ENCODE measurements at regions not wholly inside any gene's neighbourhood (a gene's known extent, or its start where the extent isn't known, plus 50 kb on each side); places are given as distances from the start of the nearest gene placed in this dataset.
"Not testable (repeated sequence)": the region's sequence is repeated elsewhere in the genome, so short reads cannot be mapped to it uniquely, and the experiment has no call there.

GRCh38 chr7:28900311-28900710, 57.8 kb downstream of the TRIL start:
- POLR2A ChIA-PET: no interaction called here
- no peak for TF ChIP-seq CTCF (IDR thresholded peaks at IDR 0.05; ENCODE audit: control extremely low read depth, extremely low read depth, low read depth, missing control alignments)
- DNase-seq (ENCODE audit: extremely low spot score): no peak
- CTCF ChIA-PET: interaction anchor here (1.0 to 1.5 kb wide), 4 partner anchors 15 to 513 kb away, joined by 3 to 6 read pairs (median 3); no protein-coding TSS in a partner anchor

GRCh38 chr7:28893888-28894287, 64.2 kb downstream of the TRIL start:
- no peak for DNase-seq (ENCODE audit: extremely low spot score)
- POLR2A ChIA-PET: no interaction called here
- no peak for TF ChIP-seq CTCF (IDR thresholded peaks at IDR 0.05; ENCODE audit: control extremely low read depth, extremely low read depth, low read depth, missing control alignments)
- CTCF ChIA-PET: no interaction called here

- CTCF ChIA-PET: interaction anchor here (3.0 kb wide), 1 partner anchor 31 kb away, joined by 10 read pairs; no protein-coding TSS in a partner anchor
- POLR2A ChIA-PET; DNase-seq (ENCODE audit: extremely low spot score): not testable (repeated sequence)
Observed at GRCh38 chr7:28891876-28892234, 66.3 kb downstream of the TRIL start.

GRCh38 chr7:28891192-28891875, 66.8 kb downstream of the TRIL start:
- POLR2A ChIA-PET: no interaction called here

GRCh38 chr7:28890137-28890536, 68.0 kb downstream of the TRIL start:
- ChIA-PET CTCF (interaction anchor here (0.7 to 3.0 kb wide), 4 partner anchors 14 to 86 kb away, joined by 3 to 10 read pairs (median 3); no protein-coding TSS in a partner anchor), POLR2A (no interaction called here)
- no peak for TF ChIP-seq CTCF (IDR thresholded peaks at IDR 0.05; ENCODE audit: control extremely low read depth, extremely low read depth, low read depth, missing control alignments)
- no peak for DNase-seq (ENCODE audit: extremely low spot score)

More at GRCh38 chr7:28891192-28891875, 66.8 kb downstream of the TRIL start:
- TF ChIP-seq CTCF (IDR thresholded peaks at IDR 0.05; ENCODE audit: control extremely low read depth, extremely low read depth, low read depth, missing control alignments): no peak
- no peak for DNase-seq (ENCODE audit: extremely low spot score)
- CTCF ChIA-PET: interaction anchor here (0.9 to 3.0 kb wide), 2 partner anchors 22 to 32 kb away, joined by 3 to 10 read pairs; no protein-coding TSS in a partner anchor

- TF ChIP-seq CTCF (IDR thresholded peaks at IDR 0.05; ENCODE audit: control extremely low read depth, extremely low read depth, low read depth, missing control alignments): no peak
- DNase-seq (ENCODE audit: extremely low spot score): no peak
- POLR2A ChIA-PET: no interaction called here
- CTCF ChIA-PET: no interaction called here
Observed at GRCh38 chr7:28889290-28889689, 68.8 kb downstream of the TRIL start.

GRCh38 chr7:28885771-28886170, 72.4 kb downstream of the TRIL start:
- TF ChIP-seq CTCF (IDR thresholded peaks at IDR 0.05; ENCODE audit: control extremely low read depth, extremely low read depth, low read depth, missing control alignments): no peak
- DNase-seq (ENCODE audit: extremely low spot score): no peak
- CTCF ChIA-PET: interaction anchor here (1.0 to 1.9 kb wide), 3 partner anchors 14 to 41 kb away, joined by 3 to 5 read pairs (median 4); no protein-coding TSS in a partner anchor
- POLR2A ChIA-PET: no interaction called here

Measured in GM10248 (cell line).